Neural crest cell (in vitro differentiated cells): ENCODE measurements at regions not wholly inside any gene's neighbourhood (a gene's known extent, or its start where the extent isn't known, plus 50 kb on each side); places are given as distances from the start of the nearest gene placed in this dataset.

Source experiments
- DNase-seq: peaks from one replicate; pipeline ENCODE4 v3.0.0; 2021; ENCODE audit warnings: low read depth, mixed read lengths, low spot score
- H3K27ac Mint-ChIP-seq: one replicate; pipeline ENCODE4 v1.8.0; 2021; ENCODE audit warnings: mild to moderate bottlenecking, mixed read lengths; ENCODE audit not compliant: unreplicated experiment
- H3K27me3 Mint-ChIP-seq: 2 replicates; pipeline ENCODE4 v1.8.0; 2021; ENCODE audit warnings: low read depth, mild to moderate bottlenecking, mixed read lengths
- H3K36me3 Mint-ChIP-seq: 2 replicates; pipeline ENCODE4 v1.8.0; 2021; ENCODE audit warnings: low read depth, mild to moderate bottlenecking, mixed read lengths
- H3K4me1 Mint-ChIP-seq: 2 replicates; pipeline ENCODE4 v1.8.0; 2021; ENCODE audit warnings: mixed read lengths
- H3K4me3 Mint-ChIP-seq: one replicate; pipeline ENCODE4 v1.8.0; 2021; ENCODE audit warnings: mild to moderate bottlenecking, mixed read lengths
- H3K9me3 Mint-ChIP-seq: 2 replicates; pipeline ENCODE4 v1.8.0; 2021; ENCODE audit warnings: mixed read lengths
- TF ChIP-seq, protein P1 (sequence below): fragments of 200-600 bp; sonication (generic); conservative IDR thresholded peaks from 2 replicates; pipeline ENCODE4 v1.5.0; 2021; ENCODE audit warnings: antibody characterized with exemption, mild to moderate bottlenecking

DNA sequence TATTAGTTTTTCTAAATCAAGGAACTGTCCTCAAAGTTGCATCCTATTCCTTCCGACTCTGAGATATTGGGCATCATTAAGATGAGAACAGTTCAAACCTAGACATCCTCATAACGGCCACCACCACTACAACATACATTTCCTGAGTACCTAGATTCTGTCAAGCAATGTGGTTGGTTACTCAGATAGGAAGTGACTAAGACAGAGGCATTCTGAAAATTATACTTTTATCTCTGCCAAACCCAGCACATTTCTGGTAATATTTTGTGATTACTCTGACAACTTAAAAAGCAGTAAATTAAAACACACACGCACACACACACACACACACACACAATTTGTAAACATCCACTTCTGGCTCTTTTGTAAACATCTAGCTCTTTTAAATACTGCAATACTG is 291.2 kb upstream of the MEOX2 start:
- Mint-ChIP-seq H3K36me3 (no peaks in the 10 kb centered on the region), H3K4me3 (no peak overlapping the region), H3K27ac (no peak overlapping the region), H3K27me3 (no peaks in the 10 kb centered on the region), H3K4me1 (peaks cover 13% of the 10 kb centered on the region), H3K9me3 (peaks cover 9% of the 10 kb centered on the region)
- DNase-seq = no peak
- TF ChIP-seq, protein P1, sequence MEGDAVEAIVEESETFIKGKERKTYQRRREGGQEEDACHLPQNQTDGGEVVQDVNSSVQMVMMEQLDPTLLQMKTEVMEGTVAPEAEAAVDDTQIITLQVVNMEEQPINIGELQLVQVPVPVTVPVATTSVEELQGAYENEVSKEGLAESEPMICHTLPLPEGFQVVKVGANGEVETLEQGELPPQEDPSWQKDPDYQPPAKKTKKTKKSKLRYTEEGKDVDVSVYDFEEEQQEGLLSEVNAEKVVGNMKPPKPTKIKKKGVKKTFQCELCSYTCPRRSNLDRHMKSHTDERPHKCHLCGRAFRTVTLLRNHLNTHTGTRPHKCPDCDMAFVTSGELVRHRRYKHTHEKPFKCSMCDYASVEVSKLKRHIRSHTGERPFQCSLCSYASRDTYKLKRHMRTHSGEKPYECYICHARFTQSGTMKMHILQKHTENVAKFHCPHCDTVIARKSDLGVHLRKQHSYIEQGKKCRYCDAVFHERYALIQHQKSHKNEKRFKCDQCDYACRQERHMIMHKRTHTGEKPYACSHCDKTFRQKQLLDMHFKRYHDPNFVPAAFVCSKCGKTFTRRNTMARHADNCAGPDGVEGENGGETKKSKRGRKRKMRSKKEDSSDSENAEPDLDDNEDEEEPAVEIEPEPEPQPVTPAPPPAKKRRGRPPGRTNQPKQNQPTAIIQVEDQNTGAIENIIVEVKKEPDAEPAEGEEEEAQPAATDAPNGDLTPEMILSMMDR = no peak

DNA sequence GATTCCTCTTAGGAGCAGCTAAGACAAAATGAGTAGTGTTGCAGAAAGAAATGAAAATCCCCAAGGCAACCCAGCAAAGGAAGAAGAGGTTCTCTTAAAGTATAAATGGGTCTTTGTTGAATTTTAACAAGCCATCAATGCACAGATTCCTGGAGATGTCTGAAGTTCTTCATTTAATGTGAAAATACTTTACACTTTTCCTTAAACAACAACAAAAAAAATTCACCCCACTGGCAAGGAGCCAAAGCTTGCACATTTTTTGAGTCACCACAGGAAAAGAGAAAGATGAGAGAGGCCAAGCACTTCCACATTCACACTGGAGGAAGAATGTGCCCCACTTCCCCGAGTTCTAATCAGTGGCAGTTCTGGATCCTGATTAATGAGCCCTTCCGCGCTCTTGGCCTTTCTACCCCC is 286.4 kb upstream of the MEOX2 start:
- Mint-ChIP-seq H3K36me3 (no peaks in the 10 kb centered on the region), H3K27ac (peak overlapping the region; percentile 10), H3K4me3 (peak overlapping the region; percentile 8), H3K4me1 (peaks cover 22% of the 10 kb centered on the region), H3K9me3 (peaks cover 4% of the 10 kb centered on the region), H3K27me3 (no peaks in the 10 kb centered on the region)
- no peak for DNase-seq
- TF ChIP-seq, protein P1 = no peak

DNA sequence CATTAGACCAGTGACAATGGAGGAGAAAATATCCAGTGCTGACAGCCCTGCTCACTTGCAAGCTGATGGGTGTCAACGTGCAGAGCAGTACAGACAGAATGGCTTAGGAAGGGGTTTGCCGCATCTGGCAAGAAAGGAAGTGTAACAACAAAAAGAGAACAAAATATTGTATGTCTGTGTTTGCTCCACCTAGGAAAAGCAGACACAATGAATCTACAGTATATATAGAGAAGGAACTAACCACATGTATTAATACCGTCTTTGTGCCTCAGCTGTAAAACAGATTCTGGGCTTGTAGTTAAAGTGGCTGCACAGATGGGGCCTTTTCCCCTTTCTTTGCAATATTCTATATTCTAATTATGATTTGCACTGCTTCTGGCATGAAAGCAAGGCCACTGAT is 281.1 kb upstream of the MEOX2 start:
- no peak overlapping the region for H3K4me3 Mint-ChIP-seq
- H3K36me3 Mint-ChIP-seq = no peaks in the 10 kb centered on the region
- no peak for DNase-seq
- TF ChIP-seq, protein P1 = no peak
- H3K4me1 Mint-ChIP-seq = peaks cover 21% of the 10 kb centered on the region
- no peaks in the 10 kb centered on the region for H3K9me3 Mint-ChIP-seq
- no peaks in the 10 kb centered on the region for H3K27me3 Mint-ChIP-seq
- peak overlapping the region; percentile 40 for H3K27ac Mint-ChIP-seq

GRCh38 chr7:15967121-15967520 is 280.6 kb upstream of the MEOX2 start:
- H3K27ac Mint-ChIP-seq = peak overlapping the region; percentile 40
- H3K4me1 Mint-ChIP-seq = peaks cover 17% of the 10 kb centered on the region
- H3K9me3 Mint-ChIP-seq = no peaks in the 10 kb centered on the region
- no peak overlapping the region for H3K4me3 Mint-ChIP-seq
- no peaks in the 10 kb centered on the region for H3K36me3 Mint-ChIP-seq
- TF ChIP-seq, protein P1 = no peak
- no peaks in the 10 kb centered on the region for H3K27me3 Mint-ChIP-seq
- no peak for DNase-seq

- no peaks in the 10 kb centered on the region for H3K36me3 Mint-ChIP-seq
- H3K27me3 Mint-ChIP-seq = no peaks in the 10 kb centered on the region
Observed at GRCh38 chr7:15963206-15963605, 276.7 kb upstream of the MEOX2 start.

More at GRCh38 chr7:15963206-15963605, 276.7 kb upstream of the MEOX2 start:
- Mint-ChIP-seq H3K27ac (no peak overlapping the region), H3K4me1 (peaks cover 16% of the 10 kb centered on the region), H3K4me3 (no peak overlapping the region), H3K9me3 (peaks cover 11% of the 10 kb centered on the region)
- no peak for DNase-seq
- TF ChIP-seq, protein P1 = no peak
